GM18519 (cell line): ENCODE measurements at regions not wholly inside any gene's neighbourhood (a gene's known extent, or its start where the extent isn't known, plus 50 kb on each side); places are given as distances from the start of the nearest gene placed in this dataset.

Experiments
- ATAC-seq: cut with Tn5 transposase; IDR thresholded peaks from one replicate; pipeline ENCODE4 v1.9.1; 2021; ENCODE audit warnings: mild to moderate bottlenecking, moderate library complexity; ENCODE audit not compliant: unreplicated experiment, low FRiP score

DNA sequence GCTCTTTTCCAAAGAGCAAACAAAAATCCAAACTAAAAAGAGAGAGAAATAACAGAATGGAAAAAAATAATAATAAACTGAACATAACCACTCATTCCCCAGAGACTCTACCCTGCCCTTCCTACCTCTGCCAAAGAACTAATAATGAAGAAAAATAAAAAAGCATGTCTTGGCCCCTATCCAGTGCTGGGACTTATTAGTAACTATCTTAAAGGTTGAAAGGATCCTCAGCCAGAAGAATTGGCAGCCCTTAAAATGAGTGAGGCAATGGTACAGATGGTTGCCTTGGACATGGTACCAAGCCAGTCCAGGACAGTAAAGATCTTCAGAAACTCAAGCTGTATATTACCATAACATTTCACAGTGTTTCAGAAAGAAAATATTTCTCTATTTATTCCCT is 279.3 kb downstream of the HACE1 start:
- no peak for ATAC-seq

DNA sequence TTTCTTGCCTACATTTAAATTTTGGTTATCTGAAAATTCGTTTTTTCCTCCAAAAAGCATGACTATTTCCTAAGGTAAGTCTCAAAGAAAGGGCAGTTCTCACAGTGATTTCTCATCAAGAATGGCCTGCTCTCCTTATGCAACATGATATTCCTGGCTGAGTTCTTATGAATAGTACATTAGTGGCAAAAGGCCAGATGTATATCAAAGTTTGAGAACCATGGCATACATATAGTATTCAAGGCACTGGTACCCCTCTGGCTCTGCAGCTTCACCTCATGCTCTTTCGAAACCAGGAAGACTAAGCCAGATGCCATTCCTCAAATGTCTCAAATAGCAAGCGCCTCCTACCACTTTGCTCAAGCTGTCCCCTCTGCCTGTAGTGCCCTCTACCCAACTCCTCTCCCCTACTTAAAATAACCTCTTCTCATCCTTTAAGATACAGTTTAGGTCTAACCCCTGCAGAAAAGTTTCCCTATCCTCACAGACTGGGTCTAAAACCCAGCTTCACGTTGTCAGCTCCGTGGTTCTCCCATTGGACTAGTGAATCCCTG is 280.3 kb downstream of the HACE1 start:
- no peak for ATAC-seq

DNA sequence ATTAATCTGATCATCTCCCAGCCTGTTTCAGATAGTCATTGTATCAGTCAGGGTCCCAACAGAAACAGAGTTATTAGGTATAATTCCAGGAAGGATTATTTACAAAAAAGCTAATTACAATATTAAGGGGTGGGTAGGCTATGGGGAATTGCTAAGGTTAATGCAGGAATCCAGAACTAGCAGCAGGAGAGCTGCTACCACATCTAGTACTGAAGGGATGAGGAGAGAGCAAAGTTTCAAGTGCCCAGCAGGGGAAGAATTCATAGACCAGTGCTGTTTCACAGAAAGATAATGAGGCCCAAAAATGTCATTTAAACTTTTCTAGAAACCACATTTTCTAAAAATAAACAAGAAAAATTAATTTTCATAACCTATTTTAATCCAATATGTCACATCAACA is 284.2 kb downstream of the HACE1 start:
- ATAC-seq = no peak

DNA sequence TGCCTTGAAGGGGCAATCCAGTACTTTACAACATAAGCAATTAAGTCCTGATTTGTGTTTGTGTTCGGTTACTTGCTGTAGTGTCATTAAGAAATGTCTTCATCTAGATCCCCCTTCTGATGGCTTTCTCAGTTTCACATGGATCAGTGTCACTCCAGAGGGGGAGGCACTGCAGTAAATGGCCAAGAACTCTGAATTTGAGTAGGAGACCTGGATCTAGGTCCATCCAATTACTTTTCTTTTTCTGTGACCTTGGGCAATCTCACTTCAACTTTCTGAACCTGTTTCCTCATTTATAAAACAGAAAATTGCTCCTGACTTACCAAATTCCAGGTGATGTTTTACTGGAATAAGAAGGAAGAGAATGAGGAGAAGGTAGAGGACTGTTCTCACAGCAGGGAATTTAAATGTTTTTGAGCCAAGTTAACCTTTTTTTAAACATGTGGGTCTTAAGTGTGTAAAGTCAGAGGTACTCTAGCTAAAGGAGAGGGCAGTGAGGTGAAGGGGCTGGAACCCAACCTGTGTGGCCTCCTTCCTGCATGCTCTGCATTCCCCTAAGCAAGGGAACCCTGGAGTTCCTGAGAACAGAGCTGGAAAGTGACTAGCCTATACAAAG is 285.5 kb downstream of the HACE1 start:
- no peak for ATAC-seq

DNA sequence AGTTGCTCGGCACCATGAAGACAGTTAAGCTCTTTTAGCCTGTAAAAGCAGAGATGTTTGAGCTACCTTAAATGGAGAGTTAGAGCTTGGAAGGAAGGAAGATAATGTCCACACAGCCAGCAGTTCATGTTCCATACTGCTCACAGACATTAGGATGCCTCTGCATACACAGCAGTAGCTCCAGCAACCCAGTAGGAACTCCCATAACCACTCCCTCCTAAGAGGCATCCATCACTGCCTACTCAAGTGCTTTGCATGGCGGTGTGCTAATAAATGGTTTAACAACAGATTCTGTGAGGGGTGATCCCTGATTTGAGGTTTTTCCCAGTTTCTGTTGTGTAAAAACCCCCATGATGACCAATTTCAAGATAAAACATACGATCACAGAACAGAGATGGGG is 286.4 kb downstream of the HACE1 start:
- ATAC-seq = no peak

DNA sequence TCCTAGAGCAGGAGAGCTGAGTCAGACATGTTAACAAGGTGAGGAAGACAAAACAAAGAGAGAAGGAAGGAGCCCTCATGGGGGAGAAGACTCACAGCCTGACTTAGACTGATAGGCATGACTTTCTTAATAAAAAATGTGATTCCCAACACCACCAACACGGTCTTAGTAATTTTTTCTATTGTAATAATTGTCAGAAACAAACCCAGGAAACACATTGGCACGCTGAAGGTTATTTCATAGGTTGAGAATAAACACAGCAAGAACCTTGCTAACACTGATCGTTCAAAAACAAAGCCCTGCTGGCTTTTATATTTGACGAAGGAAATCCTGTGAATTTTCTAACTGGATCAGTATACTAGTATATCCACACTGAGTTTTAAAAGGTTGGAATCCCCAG is 286.8 kb downstream of the HACE1 start:
- no peak for ATAC-seq

DNA sequence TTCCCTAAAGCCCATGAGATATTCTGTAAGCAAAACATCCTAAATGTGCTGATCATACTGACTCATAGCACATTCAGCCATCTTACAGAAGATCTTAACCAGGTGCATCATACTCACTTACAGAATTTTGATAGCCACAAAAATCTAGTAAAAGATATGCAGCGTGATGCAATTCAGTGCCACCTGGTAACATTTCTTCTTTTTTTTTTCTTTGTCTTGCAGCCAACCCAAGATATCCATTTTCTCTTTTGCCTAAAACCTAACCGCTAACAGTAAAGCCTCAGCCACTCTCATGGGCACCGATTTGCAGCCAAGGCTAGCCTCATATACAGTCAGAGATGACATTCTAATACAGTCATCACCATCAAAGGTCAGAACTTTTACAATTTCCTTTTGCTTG is 293.3 kb downstream of the HACE1 start:
- no peak for ATAC-seq

DNA sequence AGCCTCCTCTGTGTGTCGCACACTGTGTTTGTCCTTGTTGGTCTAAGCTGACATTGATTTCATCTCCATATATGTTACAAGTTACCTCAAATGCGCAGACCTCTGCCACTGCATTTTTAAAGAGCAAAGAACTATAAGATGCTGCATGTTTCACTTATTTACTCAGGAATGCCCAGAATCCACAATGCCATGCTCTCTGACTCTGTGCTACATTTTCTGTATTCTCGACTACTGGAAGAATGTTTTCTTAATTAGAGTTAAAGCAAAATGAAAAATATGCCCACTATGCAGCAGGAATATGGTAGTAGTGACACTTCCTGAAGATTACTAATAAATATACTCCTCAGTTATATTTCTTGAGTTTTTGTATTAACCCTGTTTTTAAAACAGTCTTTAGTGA is 296.4 kb downstream of the HACE1 start:
- no peak for ATAC-seq

DNA sequence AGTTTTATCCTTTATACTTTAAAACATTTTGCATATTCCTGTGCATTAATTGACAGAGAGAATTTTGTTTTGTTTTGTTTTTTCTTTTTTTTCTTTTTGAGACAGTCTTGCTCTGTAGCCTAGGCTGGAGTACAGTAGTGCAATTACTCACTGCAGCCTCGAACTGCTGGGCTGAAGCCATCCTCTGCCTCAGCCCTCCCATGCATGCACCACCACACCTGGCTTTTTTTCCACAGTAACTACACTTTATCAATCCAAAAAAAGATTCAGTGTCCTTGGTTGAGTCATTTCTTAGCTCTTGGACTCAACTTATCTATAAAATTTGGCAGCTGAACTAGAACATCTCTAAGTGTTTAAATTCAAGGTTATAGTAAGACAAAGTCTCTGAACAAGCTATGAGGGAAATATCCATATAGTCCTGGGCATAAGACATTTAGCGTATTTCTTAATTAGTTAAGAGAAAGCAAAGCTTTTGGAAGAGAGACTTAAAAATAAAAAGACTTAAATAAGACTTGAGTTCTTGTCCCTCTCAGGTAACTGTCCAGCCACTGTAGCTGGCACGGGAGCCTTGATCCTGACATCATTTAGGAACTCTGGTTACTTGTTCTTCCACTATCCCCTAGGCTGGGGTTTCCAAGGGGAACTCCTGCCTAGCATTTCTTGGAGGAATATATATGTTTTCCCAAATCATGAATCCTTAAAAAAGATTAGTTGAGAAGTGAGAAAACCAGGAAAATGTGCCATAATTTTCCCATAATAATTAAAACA is 300.1 kb downstream of the HACE1 start:
- ATAC-seq = no peak

DNA sequence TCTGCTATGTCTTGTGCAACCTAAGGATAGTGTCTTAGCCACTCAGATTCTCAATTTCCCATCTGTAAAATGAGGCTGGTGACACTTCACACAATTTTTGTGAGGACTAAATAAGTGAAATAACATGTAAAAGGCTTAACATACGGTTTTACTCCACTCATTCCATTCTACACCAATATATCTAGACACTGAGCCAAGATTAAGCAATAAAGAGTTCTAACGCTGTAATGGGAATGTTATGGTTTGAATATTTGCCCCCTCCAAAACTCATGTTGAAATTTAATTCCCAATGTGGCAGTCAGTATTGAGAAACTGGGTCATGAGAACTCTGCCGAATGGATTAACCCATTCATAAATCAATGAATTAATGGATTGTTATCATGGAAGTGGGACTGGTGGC is 301.0 kb downstream of the HACE1 start:
- no peak for ATAC-seq

DNA sequence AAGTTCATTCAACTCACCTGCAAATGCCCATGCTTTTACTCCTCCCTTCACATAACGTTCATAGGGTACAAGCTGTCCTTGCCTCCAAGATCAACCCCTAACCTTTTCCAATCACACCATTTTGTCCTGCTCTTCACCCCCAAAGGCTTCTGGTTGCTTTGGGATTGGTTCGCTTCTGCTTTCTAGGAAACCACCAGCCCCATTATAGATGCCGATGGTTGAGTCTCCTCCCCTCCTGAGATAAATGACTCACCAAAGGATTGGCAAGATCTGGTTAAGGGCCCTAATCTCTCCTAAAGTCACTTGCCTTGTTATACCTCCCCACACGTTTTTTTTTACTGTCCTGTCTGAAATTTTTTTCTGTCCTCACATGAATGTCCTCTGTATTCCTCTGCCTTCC is 311.4 kb downstream of the HACE1 start:
- no peak for ATAC-seq

DNA sequence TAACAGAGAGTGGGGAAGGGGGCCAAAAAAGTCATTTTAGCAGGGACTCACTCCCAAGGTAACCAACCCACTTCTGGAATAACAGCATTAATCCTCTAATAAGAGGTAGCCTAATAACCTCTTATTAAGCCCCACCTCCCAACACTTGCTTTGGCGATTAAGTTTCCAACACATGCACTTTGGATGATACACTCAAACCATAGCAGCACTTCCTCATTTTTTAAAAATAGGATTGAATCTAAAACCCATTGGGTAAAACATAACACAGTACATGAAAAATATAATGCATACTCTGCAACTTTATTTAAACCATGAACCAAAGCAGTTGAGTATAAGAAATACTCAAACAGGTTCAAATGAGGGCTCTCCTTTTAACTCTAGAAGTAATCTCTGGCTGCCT is 318.3 kb downstream of the HACE1 start:
- no peak for ATAC-seq

DNA sequence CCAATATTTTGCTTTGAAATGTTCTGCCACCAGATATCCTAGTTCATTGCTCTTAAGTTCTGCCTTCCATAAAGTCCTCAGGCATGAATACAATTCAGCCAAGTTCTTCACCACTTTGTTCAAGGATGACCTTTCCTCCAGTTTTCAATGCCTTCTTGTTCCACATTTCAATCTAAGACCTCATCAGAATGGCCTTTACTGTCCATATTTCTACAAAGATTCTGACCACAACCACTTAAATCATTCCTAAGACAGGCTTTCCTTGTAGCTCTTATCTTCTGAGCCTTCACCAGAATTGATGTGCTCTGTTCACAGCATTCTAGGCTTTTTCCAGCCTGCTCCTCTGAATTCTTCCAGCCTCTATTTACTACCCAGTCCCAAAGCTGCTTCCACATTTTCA is 319.0 kb downstream of the HACE1 start:
- ATAC-seq = no peak

DNA sequence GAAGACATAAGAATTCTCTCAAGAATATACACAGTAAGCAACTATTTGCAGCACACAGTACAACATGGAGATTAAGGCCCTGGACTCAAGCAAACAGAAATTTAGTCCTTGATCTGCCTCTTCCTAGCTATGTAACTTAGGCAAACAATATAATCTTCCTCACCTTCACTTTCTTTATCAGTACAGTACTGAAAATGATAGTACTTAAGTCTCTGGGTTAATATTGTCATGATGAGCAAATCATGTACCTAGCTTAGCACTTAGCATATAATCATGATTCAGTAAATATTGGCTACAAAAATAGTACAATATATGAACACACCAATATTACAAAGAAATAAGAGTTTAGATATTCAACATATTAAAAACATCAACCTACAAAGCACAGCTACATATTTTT is 320.5 kb downstream of the HACE1 start:
- ATAC-seq = no peak

DNA sequence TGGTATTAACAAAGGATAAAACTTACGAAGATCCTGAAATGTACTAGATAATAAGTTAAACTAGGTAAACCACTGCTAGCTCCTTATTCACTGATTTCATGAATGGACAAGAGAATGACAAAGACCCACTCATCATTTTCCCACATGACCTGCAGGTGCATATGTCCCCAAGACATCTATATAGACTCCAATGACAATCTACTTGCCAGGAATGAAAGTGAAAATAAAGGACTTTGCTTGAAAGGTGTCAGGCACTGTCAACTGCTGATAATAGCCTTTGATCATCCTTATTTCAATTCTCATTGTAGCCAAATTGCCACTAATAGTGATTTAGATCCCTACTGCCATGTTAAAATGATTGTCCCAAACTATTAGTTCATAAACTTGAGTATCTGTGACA is 321.8 kb downstream of the HACE1 start:
- ATAC-seq = no peak

DNA sequence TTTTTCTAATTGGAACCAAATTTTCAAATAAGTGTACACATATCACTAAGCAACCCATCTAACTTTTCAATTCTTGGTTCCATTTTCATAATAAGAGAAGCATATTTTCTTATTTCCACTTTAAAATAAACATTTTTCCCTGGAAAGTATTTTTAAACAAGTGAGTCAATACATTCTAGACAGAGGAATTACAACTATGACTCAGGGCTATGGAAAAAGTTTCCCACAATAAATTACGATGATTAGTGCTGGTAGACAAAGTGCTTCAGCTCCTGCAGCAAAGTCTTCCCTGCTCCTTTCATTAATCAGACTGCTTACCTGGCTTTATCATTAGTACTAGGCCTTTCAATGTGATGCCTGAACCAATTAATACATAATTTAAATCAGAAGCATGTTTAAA is 322.5 kb downstream of the HACE1 start:
- ATAC-seq = no peak

DNA sequence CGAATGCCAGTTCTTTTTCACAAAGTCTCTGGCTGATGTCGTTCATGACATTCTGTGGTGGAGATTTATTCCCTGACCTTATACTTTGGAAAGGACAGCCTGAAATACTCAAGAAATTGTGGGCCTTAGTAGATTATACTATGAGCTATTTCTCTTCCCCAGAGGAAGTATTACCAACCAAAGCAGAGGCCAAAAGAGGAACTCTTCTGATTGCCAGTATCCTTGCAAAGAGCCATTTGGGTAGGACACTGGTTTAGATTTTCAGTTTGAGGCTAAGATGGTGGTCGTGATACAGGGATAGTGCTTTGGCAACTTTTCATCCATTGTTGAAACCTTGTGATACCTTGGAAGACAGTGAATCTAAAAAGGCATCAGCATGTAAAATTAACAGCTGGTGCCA is 327.3 kb downstream of the HACE1 start:
- no peak for ATAC-seq

DNA sequence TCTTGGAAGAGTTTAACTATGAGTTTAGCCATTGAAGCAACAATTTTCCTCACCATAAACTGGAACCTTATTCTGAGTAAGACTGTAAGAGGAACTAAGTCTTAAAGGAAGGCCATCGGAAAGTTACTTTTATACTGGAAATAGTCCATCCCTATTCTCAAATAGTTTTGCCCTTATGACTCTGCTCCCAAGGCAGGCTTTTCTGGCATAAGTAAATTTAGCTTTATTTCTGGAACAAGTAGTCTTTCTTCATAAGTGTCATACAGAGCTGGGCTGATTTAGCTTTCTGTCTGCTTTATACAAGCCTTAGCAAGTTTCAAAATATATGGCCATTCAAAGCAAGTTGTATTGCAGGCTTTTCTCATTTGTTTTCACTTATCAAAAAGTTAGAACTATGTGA is 328.1 kb downstream of the HACE1 start:
- no peak for ATAC-seq

DNA sequence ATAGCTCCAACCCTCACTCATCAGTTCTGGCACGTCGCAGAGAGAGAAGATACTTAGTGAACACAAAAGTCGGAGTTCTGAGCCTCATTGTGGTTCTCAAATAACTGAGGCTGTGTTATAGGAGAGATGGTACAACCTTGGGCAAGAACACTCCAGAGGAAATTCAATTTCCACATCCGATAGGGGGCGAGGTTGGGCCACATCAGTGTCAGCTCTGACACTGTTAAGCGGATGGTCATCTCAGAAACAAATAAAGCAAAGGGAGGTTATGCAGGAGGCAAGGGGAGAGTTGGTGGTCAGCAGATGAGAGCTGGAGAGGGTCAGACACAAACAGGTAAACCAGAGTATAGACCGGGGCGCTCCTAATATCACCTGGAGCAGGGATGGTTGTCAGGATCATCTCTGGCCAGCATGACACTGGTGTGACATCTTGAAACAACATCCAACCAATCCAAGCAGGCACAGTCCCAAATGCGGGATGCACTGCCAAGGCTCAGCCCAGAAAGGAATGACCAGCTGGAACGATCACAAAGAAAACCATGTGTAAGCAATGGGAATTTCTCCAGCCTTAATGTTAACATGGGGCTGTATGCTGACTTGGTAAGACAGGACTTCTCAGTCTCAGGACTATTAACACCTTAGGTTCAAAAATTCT is 331.8 kb downstream of the HACE1 start:
- no peak for ATAC-seq

DNA sequence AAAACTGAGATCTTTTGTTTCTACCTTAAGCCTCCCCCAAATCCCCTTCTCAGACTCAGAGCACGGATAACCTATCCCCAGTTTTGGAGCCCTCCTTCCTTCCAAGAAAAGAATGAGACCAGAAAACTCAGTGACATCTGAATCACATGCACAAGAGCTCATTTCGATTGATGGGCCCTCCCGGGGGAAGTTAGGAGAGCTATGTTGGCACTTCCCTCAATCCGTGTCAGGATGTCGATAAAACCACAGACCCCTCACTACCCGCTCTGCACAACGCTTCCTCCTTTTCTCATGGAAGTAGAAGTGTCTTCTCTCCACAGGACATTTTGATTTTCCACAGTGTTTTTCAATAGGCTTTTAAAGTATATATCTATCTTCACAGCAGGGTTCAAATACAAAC is 332.4 kb downstream of the HACE1 start:
- ATAC-seq = no peak

DNA sequence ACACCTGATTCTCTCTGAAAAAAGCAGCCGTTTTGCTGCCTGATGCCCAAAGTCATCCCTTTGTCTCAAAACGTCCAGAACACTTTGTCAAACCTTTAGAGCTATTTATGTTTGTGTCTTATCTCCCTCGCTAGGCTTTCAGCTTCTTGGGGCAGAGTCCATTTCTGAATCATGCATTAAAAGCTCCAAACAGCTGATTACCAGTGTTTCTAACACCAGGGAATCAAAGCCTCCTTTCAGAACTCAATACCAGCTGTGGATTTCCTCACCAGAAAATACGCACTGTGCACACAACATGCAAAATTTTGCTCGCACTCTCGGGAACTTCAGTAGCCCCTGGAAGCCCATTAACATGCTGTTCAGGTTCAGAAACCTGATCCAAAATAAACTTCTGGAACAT is 333.3 kb downstream of the HACE1 start:
- no peak for ATAC-seq
